ENCODE measurements at regions not wholly inside any gene's neighbourhood (a gene's known extent, or its start where the extent isn't known, plus 50 kb on each side); places are given as distances from the start of the nearest gene placed in this dataset.

DNA sequence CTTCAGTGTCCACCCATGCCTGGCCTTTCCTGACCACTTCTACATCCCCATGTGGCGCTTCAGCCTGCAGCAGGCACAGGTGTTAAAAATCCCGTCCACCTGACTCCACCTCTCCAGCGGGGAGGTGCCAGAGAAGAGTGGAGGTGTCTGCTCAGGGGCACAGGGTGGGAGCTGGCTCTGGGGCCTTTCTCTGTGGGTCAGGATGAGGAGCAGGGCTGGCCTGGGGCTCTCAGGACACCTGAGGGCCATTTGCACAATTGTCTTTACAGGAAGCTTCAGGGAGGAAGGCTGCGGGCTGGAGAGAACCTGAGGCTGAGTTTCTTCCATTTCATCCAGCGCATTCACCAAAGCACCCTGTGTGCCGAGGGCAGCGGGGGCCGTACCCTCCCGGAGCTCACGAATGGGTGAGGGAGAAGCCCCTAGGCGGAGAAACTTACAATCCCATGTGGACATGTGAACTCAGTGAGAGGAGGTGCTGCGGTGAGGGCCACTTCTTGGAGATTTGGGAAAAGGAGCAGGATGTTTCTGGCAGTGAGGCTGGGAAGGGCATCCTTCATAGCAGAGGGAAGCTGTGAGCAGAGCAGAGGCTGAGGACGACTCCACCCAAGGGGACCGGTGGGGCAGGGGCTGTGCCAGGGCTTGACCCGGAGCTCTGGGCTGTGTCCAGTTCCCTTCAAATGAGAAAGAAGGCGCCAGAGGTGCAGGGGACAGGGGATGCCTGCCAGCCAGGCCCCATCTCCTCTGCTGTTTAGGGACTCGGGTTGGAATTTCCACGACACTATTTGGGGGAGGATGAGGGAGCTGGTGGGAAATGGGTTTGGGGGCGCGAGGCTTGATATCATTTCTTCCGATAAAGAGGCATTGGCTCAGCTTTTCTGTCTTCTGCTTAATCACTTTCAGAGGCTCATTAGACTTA, 155.2 kb upstream of the MYCN start:
- ATAC-seq, result no peak
- 71% methylated on average over 21 of the region's 21 CpGs for WGBS (ENCODE audit: missing lambda C conversion rate)
- CTCF ChIA-PET, result interaction anchor here (1.1 kb wide), 1 partner anchor 824 kb away, joined by 3 read pairs; no protein-coding TSS in a partner anchor

DNA sequence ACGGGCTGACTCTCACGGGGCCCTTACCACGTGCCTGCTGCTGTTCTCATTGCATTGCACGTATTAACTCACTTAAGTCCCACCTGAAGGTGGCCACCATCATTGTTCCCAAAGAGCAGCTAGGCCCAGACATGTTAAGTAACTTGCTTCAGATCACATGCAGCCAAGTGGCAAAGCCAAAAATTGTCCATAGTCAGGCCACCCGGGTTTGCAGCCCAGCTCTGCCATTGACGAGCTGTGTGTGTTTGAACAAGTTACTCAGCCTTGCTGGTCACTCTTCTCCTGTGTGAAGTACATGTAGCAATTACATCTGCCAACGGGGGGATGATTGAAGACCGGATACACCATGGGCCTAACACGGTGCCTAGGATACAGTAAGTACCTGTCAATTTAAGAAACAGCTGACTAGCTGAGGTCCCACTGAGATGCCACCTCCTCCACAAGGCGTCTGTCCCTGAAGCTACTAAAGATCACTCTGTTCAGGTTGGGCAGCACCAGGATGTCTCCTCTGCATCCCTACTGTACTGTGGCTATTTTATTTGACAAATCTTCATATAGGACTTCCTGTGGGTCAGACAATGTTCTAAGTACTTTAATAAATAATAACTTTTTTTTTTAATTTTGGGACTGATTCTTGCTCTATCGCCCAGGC, 154.2 kb upstream of the MYCN start:
- no peaks in the 10 kb centered on the region for H3K9me3 ChIP-seq
- DNase-seq (ENCODE audit: low read depth in 1 of 2, low spot score in 1 of 2) (no peak), FAIRE-seq (no peak), ATAC-seq (no peak)
- peaks cover 23% of the 10 kb centered on the region for H3K4me1 ChIP-seq
- TF ChIP-seq ZC3H11A (IDR thresholded peaks at IDR 0.05) (no peak), POLR2A (IDR thresholded peaks at IDR 0.05; ENCODE audit: low read length) (no peak), ZNF302 (CRISPR knock-in tag; IDR thresholded peaks at IDR 0.05) (no peak), MYC (IDR thresholded peaks at IDR 0.05; ENCODE audit: borderline replicate concordance, low read length) (no peak), HDAC2 (IDR thresholded peaks at IDR 0.05) (no peak), RAD21 (conservative IDR thresholded peaks at IDR 0.05 in 1 of 2, IDR thresholded peaks at IDR 0.05 in 1 of 2) (no peak), TP53 (CRISPR knock-in tag; IDR thresholded peaks at IDR 0.05) (no peak)
- TF ChIP-seq, protein P1, sequence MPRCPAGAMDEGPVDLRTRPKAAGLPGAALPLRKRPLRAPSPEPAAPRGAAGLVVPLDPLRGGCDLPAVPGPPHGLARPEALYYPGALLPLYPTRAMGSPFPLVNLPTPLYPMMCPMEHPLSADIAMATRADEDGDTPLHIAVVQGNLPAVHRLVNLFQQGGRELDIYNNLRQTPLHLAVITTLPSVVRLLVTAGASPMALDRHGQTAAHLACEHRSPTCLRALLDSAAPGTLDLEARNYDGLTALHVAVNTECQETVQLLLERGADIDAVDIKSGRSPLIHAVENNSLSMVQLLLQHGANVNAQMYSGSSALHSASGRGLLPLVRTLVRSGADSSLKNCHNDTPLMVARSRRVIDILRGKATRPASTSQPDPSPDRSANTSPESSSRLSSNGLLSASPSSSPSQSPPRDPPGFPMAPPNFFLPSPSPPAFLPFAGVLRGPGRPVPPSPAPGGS (IDR thresholded peaks at IDR 0.05), result no peak
- TF ChIP-seq, protein P2, sequence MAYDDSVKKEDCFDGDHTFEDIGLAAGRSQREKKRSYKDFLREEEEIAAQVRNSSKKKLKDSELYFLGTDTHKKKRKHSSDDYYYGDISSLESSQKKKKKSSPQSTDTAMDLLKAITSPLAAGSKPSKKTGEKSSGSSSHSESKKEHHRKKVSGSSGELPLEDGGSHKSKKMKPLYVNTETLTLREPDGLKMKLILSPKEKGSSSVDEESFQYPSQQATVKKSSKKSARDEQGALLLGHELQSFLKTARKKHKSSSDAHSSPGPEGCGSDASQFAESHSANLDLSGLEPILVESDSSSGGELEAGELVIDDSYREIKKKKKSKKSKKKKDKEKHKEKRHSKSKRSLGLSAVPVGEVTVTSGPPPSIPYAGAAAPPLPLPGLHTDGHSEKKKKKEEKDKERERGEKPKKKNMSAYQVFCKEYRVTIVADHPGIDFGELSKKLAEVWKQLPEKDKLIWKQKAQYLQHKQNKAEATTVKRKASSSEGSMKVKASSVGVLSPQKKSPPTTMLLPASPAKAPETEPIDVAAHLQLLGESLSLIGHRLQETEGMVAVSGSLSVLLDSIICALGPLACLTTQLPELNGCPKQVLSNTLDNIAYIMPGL (CRISPR knock-in tag; IDR thresholded peaks at IDR 0.05; ENCODE audit: borderline replicate concordance), result no peak
- TF ChIP-seq, protein P3, sequence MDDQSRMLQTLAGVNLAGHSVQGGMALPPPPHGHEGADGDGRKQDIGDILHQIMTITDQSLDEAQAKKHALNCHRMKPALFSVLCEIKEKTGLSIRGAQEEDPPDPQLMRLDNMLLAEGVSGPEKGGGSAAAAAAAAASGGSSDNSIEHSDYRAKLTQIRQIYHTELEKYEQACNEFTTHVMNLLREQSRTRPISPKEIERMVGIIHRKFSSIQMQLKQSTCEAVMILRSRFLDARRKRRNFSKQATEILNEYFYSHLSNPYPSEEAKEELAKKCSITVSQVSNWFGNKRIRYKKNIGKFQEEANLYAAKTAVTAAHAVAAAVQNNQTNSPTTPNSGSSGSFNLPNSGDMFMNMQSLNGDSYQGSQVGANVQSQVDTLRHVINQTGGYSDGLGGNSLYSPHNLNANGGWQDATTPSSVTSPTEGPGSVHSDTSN (IDR thresholded peaks at IDR 0.05), result no peak
- no peak overlapping the region for H3K4me3 ChIP-seq
- H3K4me2 ChIP-seq, result no peak overlapping the region
- ChIA-PET POLR2A (no interaction called here), CTCF (interaction anchor here (1.1 kb wide), 1 partner anchor 823 kb away, joined by 3 read pairs; no protein-coding TSS in a partner anchor)
- 47% methylated on average over 11 of the region's 11 CpGs for WGBS (ENCODE audit: missing lambda C conversion rate)
- H3K27ac ChIP-seq, result no peak overlapping the region

More for the DNA sequence above, 155.2 kb upstream of the MYCN start:
- no peak overlapping the region for H3K4me3 ChIP-seq
- H3K4me1 ChIP-seq, result peaks cover 25% of the 10 kb centered on the region
- H3K9me3 ChIP-seq, result no peaks in the 10 kb centered on the region
- no peak overlapping the region for H3K4me2 ChIP-seq
- TF ChIP-seq HDAC2 (IDR thresholded peaks at IDR 0.05) (no peak), TFCP2L1 (CRISPR knock-in tag; IDR thresholded peaks at IDR 0.05) (no peak), CEBPB (IDR thresholded peaks at IDR 0.05) (no peak), EP300 (IDR thresholded peaks at IDR 0.05) (no peak), NR3C1 (IDR thresholded peaks at IDR 0.05) (no peak), CHD4 (IDR thresholded peaks at IDR 0.05; ENCODE audit: borderline replicate concordance) (no peak), FOSB (CRISPR knock-in tag; IDR thresholded peaks at IDR 0.05) (no peak), KDM5A (IDR thresholded peaks at IDR 0.05) (no peak)
- TF ChIP-seq, protein P4, sequence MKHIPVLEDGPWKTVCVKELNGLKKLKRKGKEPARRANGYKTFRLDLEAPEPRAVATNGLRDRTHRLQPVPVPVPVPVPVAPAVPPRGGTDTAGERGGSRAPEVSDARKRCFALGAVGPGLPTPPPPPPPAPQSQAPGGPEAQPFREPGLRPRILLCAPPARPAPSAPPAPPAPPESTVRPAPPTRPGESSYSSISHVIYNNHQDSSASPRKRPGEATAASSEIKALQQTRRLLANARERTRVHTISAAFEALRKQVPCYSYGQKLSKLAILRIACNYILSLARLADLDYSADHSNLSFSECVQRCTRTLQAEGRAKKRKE (CRISPR knock-in tag; IDR thresholded peaks at IDR 0.05; ENCODE audit: low read depth), result no peak
- TF ChIP-seq, protein P5, sequence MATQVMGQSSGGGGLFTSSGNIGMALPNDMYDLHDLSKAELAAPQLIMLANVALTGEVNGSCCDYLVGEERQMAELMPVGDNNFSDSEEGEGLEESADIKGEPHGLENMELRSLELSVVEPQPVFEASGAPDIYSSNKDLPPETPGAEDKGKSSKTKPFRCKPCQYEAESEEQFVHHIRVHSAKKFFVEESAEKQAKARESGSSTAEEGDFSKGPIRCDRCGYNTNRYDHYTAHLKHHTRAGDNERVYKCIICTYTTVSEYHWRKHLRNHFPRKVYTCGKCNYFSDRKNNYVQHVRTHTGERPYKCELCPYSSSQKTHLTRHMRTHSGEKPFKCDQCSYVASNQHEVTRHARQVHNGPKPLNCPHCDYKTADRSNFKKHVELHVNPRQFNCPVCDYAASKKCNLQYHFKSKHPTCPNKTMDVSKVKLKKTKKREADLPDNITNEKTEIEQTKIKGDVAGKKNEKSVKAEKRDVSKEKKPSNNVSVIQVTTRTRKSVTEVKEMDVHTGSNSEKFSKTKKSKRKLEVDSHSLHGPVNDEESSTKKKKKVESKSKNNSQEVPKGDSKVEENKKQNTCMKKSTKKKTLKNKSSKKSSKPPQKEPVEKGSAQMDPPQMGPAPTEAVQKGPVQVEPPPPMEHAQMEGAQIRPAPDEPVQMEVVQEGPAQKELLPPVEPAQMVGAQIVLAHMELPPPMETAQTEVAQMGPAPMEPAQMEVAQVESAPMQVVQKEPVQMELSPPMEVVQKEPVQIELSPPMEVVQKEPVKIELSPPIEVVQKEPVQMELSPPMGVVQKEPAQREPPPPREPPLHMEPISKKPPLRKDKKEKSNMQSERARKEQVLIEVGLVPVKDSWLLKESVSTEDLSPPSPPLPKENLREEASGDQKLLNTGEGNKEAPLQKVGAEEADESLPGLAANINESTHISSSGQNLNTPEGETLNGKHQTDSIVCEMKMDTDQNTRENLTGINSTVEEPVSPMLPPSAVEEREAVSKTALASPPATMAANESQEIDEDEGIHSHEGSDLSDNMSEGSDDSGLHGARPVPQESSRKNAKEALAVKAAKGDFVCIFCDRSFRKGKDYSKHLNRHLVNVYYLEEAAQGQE (IDR thresholded peaks at IDR 0.05), result no peak
- DNase-seq (ENCODE audit: low read depth in 1 of 2, low spot score in 1 of 2) (no peak), FAIRE-seq (no peak)
- POLR2A ChIA-PET, result no interaction called here
- H3K27ac ChIP-seq, result no peak overlapping the region

Measured in A549 (cell line).